ENCODE measurements at regions not wholly inside any gene's neighbourhood (a gene's known extent, or its start where the extent isn't known, plus 50 kb on each side); places are given as distances from the start of the nearest gene placed in this dataset.

DNA sequence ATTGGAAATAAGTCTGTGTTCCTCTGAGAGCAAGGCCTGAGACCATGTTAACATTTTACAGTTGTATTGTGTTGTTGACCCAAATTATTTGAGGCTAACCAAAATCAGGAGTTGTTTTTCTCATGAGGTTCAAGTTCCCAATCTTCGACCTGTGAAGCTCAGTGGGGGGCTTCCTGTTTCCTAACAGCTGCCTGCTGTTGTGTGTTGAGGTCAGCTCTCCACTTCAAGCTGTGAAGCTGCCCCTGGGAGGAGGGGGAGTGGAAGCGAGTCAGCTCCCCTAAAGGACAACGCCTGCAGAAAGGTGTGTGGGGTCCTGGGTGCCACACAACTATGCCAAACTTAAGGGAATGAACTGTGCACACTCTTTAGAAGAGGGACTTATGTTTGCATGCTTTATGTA is 295.5 kb downstream of the IRX1 start:
- no peak for DNase-seq

DNA sequence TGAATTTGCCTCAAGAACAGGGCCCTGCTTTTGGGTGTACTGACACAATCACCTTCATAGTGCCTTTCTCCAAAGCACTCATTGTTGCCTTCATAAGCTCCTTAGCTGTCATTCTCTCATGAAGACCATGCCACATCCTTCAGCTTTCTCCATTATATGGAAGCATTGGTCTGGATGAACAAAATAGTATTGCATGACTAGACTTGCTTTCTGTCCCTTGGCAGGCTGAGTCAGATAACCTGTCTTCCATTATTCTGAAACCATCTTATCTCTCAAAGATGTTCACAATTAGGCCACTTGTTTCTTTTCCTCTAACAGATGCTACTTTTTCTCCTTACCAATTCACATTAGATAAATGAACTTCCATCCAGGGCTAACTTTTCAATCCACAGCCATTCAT is 297.9 kb downstream of the IRX1 start:
- DNase-seq = no peak

DNA sequence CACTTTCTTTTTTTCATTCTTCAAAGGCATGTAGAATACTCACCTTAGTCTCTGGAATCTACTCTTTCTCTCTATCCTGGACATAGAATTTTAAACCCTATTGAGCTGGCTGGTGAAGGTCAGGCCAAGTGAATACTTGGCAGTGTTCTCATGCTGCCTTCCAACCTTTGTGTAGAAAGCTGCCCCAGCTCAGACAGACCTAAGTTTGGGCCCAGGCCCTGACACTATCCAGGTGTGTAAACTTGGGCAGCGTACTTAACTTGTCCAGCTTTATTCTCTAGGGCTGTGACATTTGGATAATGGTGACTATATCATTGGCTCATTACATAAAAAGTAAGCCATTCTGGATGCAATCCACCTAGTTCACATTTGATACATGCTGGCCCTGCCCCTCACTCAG is 298.3 kb downstream of the IRX1 start:
- DNase-seq = no peak

DNA sequence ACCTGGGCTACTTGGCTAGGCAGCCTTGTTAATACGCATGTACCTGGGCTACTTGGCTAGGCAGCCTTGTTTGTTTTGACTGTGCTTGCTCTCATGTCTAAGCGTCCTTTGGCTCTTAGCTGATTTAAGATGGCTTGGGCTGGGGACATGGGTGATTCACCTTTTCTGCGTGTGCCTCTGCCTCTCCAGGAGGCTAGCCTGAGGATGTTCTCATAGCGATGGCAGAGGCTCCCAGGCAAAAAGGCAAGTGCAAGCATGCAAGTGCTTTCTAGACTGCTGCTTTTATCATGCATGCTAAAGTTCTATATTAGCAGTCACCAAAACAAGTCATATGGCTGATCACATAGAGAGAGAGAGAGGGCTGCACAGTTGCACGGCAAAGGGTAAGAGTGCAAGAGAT is 300.5 kb downstream of the IRX1 start:
- DNase-seq = no peak

DNA sequence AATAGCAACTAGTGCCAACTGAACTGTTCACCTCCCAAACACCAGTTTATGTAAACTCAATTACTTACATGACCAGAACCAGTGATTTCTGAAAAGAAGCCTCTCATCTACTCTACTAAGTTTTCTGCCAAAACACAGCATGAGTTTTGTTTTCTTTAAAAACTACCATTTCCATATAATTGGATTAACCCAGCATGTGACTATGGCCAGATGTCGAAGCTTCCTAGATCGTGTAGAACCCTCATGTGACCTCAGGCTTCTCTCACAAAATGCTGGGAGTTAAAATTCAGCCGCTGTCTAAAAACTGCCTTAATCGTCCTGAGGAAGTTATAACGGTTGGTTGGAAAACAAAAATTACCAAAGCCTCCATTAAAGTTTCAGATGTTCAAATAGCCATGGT is 303.5 kb downstream of the IRX1 start:
- no peak for DNase-seq

DNA sequence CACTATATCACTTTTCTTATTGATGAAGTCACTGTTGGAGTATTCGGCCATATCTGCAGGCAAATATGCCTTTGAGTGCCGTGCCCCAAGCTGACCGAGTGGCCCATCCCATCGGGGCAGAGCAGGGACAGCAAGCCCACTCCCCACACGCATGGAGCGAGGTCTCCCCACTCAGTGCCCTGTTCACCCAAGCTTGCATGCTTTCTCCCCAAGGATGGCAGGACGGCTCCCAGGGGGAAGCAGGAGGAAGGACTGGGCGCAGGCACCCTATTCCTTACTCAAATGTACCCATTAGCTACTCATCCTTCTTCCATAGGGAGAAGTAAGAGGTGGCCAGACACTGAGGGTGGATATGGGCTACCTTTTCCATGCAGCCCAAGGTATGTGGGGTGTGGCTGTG is 309.0 kb downstream of the IRX1 start:
- DNase-seq = no peak

DNA sequence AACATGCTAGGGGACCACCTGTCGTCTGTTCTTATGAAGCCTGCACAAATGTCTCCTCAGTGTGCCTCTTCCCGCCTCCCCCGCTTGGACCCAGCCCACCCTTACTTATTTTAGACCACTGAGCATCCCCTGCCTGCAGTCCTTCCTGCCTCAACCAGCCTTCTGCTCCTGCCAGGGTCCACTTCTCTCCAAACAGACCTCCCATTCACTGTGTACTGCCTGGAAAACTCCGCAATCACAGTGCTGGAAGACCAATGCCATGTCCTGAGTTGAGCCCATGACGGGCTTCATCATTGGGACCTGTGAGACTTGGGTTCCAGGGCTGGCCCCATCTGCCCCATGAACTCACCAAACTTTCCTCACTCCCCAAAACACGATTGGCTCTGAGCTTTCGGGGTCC is 309.4 kb downstream of the IRX1 start:
- DNase-seq = no peak

DNA sequence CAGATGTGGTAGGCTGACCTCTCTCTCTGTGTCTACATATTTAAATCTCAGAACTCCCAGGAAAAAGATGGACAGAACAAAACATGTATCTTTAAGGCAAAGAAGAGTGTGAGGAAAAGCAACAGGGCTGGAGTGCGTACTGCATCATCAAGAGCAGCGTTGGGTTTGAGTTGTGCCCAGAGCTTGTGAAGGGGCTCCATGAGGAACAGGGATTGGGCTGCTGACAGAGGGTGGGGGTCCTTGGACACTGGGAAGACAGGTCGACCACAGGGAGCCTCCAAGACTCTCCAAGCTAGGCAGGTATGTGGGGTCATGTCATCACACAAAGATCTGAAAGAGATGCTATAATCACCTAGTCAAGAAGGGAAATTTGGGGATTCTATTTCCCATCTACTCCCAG is 309.9 kb downstream of the IRX1 start:
- DNase-seq = no peak

DNA sequence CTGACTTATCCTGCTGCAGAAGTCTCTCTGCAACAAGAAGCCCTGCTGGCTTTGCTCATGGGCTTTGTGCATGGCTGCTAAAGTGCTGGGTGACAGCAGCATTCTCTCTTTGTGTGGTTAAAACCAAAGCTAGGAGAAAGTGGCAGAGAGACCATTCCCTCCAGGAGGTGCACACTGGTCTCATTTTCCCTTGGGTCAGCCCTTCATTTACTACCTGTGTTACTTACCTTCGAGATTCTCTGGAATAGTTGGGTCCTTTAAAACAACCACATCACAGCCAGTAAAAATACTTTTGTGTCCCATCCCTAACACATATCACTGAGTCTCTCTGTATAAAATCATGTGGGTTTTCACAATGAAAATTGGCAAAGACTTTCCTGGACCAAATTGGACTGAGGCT is 315.5 kb downstream of the IRX1 start:
- DNase-seq = no peak

DNA sequence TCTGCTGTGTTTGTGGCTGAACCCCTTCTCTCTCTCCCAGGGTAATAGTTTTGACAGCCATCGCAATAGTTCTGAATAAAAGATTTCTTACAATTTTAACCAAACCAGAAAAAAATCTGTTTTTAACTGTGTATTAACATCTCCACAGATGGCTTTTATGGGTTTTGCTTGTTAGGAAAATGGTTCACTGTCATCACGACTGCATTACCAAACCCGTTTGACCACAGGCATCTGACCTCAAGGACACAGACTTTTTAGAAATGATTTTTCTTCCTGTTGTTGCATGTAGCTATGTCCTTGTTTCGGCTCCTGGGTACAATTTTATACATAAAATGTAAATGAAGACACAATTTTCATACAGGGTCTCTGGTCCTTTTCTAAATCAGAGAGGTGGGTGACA is 316.1 kb downstream of the IRX1 start:
- DNase-seq = no peak

DNA sequence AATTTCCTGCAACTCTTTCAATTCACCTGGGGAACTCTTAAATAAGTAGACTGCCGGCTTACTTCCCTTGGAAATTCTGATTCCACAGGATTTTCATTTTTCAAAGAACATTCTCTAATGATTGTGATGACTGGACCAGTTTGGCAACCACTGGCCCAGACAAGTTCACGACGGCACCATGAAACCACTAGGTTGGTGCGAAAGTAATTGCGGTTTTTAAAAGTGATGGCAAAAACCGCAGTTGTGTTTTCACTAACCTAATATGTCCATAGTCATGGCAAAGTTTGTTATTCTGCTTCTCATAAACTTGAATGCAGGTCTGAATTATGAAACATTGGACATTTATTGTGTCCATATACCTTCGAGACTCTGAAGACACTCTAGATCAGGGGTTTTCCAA is 317.2 kb downstream of the IRX1 start:
- DNase-seq = no peak

DNA sequence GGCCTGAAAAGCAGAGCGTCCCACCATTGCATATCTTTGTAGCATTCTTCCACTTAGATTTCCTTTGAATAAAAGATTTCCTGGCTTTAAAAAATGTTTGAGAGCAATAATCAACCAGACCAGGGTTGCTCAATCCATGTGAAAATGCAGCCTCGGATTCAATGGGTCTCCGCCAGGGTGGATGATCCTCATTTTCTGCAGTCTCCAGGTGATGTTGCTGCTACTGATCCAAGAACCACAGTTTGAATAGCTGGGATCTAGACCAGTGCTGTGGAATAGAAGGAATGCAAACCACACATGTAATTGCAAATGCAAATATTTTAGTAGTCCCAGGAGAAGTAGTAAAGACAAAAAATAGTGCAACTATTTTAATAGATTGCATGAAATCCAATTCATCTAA is 317.6 kb downstream of the IRX1 start:
- DNase-seq = no peak

DNA sequence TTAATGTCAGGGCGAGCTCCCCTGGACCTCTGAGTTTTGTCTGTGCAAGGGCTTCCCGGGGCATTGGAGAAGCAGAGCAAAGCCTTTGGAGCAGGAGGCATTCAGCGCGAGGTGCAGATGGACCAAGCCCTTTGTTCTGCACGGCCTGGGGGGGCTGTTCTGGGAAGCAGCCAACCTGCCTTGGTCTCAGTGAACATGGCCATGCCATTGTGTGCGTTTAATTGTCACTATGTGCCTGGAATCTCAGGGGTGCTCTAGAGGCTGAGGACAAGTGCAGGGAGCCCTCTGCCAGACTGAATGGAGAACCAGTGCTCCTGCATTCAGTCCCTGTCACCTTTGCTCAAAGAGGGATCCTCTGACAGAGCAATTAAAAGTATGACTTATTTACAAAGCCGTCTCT is 329.4 kb downstream of the IRX1 start:
- no peak for DNase-seq

DNA sequence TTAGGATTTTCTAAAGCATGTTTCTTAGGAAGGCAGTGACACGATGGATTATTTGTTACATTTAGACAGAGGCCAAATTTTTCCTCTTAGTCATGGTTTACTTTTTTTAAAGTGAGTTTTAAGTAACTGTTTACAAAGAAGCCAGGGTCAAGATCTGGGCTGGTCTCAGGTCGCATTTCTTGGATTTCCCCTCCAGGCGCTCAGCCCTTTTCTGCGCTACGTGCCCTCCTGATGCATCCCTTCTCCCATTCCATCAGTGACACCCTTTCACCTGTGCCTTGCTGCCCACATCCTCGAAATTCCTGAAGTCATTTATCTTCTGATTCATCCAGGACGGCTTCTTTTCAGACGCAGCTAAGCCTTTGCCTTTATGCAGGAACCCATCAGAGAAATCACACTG is 330.3 kb downstream of the IRX1 start:
- DNase-seq = no peak

DNA sequence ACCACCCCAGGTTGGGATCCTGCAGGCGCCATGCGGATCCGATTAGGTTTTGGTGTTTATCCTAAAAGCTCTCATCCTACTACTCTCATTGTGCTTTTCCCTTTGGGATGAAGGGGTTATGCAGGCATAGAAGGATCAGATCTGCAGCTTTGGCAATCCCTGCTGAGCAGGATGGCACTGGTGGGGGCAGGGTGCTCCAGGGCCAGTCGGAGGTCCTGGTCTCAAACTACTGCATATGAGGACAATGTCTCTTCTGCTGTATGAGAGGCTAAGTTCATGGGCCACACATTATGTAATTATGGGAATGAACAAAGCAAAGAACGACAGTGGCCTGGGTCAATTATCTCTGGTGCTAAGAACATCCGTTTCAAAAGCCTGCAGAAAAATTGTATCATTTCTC is 334.2 kb downstream of the IRX1 start:
- no peak for DNase-seq

DNA sequence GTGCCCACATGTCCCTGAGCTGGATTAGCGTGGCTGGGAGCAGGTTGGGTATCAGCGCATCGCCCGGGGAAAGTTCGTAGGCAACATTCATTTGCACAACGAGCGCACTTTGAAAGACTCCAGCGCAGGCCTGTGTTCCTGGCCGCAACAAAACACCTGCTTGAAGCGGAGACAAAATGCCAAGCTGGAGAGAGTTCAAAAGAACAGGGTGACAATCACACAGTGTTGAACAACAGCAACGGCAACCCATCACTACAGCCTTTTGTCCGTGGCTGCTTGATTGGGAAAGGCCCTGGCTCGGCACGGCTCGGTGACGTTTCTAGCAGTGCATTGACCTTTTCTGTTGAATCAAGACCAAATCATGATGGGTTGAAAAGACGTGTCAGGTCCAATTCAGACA is 336.3 kb downstream of the IRX1 start:
- DNase-seq = no peak

DNA sequence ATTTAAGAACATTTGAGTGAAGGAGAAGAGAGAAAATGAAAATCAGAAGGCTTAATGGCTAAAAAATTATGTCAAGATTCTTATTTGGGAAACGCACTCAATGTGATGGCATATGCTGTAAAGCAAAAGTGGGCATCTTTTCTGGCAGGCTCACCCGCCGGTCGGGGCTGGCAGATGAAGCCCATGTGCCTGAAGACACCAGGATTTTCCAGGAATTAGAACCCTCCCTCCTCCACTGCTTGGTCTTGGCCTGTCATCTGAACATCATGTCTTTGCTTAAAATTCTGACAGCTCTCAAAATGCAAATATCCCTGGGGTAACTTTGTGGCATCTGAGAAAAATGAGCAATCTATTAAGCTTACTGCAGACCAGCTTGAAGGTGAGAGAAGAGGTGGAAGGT is 337.9 kb downstream of the IRX1 start:
- DNase-seq = no peak

DNA sequence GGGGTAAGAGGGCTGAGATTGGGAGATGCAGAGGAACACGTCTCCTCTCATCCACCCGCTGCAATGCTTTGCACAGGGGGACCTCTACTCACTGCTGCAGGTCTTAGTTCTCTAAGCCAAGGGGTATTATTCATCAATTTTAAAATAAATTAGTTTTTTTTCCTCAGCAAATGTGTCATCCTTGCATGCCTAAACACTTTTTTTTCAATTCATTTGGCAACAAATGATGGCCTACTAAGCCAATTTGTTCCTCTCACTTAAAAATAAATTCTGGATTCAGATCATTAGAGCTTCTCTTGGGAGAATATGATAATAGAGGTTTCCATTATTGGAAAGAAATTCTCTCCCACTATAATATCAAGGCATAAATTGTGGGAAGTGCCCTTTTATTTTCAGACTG is 338.3 kb downstream of the IRX1 start:
- DNase-seq = no peak

DNA sequence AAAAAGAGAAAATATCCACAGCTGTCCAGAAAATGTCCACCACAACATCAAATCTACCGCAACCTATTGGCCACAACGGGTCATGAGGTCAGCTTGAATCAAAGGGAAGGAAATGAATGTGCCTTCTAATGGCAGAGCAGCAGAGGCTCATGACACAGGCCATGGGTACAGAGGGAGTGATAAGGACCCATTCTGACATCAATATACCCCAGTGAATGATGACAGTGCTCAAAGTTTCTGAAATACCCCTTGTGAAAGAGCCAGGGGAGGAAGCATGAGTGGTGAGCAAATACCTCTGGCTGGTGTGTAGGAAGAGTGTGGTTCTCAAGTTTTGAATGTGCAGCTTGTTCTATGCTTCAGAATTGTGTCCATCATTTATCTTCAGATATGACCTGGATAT is 348.2 kb downstream of the IRX1 start:
- DNase-seq = no peak

DNA sequence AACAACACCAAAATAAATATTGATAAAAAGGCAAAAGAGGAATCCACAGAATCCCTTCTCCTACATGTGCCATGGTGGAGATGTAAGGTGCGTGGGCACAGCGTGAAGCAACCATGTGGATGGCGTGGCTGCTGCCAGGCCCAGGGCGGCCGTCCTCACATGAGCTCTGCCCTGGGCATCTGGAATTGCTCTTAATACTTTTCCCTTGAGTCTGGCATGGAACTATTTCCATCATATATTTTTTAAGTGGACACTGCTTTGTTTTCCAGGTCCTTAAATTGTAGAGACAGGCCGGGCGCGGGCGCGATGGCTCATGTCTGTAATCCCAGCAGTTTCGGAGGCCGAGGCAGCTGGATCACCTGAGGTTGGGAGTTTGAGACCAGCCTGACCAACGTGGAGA is 349.3 kb downstream of the IRX1 start:
- no peak for DNase-seq

DNA sequence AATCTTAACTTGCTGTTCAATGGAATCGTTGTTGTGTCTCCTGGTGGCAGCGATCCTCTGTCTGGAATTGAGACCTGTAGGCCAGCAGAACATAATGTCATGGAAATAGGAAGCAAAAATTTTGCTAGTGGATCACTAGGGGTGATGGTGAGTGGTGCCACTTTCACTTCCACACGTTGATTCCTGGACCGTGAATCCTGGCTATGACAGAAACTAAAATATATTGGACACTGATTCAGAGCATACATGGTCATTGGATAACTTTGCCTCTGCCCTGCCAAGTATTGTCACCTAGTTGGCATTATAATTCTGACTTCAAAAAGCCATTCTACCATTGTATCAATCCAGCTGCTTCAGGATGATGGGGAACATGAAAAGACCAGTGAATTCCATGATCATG is 353.2 kb downstream of the IRX1 start:
- no peak for DNase-seq

DNA sequence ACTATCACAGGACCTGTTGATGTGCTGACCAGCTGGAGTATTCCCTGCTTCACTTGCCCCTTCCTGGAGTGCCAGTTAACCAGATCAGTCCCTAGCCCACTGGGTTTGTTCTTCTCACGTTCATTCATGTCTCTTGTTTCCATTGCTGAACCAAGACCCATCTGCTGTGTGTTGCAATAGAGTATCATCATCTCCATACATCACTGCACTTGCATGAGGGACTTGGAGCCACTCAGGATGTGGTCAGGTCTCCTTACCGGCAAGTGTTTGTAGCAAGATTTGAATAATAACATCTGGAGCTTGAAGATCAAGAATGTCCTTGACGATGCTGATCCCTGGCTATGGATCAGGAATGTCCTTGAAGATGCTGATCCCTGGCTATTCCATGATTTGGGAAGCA is 358.6 kb downstream of the IRX1 start:
- DNase-seq = no peak

DNA sequence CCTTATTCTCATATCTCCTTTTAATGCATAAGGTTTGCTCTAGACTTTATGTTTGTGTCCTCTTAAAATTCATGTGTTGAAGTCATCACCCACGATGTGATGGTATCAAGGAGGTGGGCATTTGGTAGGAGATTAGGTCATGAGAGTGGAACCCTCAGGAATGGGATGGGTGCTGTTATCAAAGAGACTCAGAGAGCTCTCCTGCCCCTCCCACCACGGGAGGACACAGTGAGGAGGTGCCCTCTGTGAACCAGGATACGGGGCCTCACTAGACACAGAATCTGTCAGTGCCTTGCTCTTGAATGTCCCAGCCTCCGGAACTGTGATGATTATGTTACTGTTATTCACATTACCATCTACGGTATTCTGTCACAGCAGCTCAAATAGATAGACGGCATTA is 359.0 kb downstream of the IRX1 start:
- DNase-seq = no peak

DNA sequence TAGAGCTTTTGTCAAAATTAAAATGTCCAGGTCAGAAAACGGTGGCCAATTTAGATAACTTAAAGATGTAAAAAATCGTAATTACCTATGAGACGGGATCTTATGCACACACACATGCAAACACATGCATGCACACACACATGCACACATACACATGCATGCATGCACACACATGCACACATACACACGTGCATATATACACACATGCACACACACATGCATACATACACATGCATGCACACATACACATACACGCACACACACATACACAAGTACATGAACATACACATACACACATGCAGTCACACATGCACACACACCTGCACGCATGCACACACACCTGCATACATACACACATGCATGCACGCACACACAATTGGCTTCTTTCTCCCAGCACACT is 362.0 kb downstream of the IRX1 start:
- DNase-seq = no peak

DNA sequence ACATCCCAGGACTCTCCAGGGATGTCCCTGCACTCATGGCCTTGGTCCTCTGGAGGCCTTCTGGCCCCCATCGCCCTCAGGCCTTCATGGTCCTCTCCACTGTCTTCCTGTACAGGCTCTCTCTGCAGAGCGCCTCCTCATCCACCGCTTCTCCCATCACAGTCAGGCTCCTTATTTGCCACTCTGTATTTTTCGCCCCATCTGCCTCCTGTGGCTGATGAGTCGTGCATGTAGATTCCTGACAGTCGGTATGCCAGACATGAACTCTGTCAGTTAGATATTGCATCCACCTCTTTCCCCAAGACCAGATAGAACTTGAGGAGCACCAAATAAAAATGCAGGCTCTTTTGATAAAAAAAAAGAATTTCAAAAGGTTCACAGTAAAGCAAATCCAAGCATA is 362.8 kb downstream of the IRX1 start:
- DNase-seq = no peak

DNA sequence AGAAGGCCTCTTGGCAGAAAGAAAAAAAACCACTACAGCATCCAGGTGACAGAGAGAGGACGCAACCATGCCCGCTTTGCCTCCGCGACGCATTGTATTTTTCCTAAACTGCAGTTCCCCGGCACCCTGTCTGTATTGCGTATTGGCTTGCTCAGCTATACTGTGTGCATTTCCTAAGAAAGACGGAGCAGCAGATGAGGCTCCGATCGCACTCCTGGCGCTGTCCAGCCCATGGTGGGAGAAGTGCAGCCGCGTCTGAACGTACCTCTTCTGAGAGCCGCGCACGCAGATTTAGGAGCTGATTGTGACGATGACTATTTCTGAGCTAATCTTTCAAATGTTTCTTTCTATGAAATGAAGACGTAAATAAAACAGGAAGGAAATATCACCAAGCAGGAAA is 366.5 kb downstream of the IRX1 start:
- DNase-seq = no peak

DNA sequence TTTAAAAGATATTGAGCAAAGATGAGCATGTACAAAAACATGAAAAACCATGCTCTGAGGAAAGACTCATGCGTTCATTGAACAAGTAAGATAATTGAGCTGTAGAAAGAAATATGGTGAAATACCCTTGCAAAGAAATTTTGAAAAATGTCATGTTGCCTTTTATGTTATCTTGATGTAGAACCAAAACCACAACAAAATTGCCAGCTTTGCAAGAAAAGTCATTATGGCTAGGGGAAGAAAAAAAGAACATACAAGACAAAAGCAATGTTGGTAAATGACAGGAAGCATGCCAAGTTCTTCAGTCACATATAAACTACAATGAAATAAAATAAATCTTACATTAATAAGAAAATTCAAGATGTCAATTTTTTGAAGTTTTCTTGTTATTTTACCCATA is 368.0 kb downstream of the IRX1 start:
- DNase-seq = no peak

Data from effector CD4-positive, alpha-beta T cell (primary cell).